ENCODE measurements at regions not wholly inside any gene's neighbourhood (a gene's known extent, or its start where the extent isn't known, plus 50 kb on each side); places are given as distances from the start of the nearest gene placed in this dataset.

DNA sequence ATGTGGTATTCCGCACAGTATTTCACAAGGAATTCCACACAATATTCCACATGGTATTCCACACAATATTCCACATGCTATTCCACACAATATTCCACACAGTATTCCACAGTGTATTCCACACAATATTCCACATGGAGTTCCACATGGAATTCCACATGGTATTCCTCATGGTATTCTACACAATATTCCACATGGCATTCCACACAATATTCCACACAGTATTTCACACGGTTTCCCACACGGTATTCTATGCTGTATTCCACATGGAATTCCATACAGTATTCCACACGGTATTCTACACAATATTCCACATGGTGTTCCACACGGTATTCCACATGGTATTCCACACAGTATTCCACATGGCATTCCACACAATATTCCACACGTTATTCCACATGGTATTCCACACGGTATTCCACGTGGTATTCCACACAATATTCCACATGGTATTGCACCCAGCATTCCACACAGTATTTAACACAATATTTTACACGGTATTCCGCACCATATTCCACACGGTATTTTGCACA lies 137.3 kb upstream of the CHST15 start:
- no peak for DNase-seq (ENCODE audit: low read depth)
- TF ChIP-seq, protein P1, sequence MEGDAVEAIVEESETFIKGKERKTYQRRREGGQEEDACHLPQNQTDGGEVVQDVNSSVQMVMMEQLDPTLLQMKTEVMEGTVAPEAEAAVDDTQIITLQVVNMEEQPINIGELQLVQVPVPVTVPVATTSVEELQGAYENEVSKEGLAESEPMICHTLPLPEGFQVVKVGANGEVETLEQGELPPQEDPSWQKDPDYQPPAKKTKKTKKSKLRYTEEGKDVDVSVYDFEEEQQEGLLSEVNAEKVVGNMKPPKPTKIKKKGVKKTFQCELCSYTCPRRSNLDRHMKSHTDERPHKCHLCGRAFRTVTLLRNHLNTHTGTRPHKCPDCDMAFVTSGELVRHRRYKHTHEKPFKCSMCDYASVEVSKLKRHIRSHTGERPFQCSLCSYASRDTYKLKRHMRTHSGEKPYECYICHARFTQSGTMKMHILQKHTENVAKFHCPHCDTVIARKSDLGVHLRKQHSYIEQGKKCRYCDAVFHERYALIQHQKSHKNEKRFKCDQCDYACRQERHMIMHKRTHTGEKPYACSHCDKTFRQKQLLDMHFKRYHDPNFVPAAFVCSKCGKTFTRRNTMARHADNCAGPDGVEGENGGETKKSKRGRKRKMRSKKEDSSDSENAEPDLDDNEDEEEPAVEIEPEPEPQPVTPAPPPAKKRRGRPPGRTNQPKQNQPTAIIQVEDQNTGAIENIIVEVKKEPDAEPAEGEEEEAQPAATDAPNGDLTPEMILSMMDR (IDR thresholded peaks at IDR 0.05; ENCODE audit: control insufficient read depth, extremely low read depth, insufficient read depth): no peak
- H3K4me3 ChIP-seq (ENCODE audit: low read depth, low read length): no peak overlapping the region

DNA sequence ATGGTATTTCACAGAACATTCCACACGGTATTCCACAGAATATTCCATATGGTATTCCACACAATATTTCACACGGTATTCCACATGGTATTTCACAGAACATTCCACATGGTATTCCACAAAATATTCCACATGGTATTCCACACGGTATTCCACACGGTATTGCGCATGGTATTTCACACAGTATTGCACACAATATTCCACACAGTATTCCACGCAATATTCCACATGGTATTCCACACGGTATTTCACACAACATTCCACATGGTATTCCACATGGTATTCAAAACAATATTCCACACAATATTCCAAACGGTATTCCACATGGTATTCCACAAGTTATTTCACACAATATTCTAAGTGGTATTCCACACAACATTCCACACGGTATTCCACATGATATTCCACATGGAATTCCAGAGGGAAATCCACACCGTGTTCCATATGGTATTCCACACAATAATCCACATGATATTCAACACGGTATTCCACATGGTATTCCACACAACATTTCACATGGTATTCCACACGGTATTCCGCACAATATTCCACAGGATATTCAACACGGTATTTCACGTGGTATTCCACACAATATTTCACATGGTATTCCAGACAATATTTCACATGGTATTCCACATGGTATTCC lies 136.7 kb upstream of the CHST15 start:
- TF ChIP-seq, protein P1 (IDR thresholded peaks at IDR 0.05; ENCODE audit: control insufficient read depth, extremely low read depth, insufficient read depth): no peak
- no peak for DNase-seq (ENCODE audit: low read depth)
- H3K4me3 ChIP-seq (ENCODE audit: low read depth, low read length): no peak overlapping the region

DNA sequence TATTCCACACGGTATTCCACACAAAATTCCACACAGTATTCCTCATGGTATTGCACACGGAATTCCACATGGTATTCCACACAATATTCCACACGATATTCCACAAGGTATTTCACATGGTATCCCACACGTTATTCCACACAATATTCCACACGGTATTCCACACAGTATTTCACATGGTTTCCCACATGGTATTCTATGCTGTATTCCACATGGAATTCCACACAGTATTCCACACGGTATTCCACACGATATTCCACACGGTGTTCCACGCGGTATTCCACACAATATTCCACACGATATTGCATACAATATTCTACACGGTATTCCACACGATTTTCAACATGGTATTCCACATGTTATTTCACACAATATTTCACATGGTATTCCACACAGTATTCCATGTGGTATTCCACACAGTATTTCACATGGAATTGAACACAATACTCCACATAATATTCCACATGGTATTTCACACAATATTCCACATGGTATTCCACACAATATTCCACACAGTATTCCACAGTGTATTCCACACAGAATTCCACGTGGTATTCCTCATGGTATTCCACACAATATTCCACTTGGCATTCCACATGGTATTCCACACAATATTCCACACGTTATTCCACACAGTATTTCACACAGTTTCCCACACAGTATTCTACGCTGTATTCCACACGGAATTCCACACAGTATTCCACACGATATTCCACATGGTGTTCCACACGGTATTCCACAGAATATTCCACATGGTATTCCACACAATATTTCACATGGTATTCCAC lies 136.0 kb upstream of the CHST15 start:
- DNase-seq (ENCODE audit: low read depth): no peak
- TF ChIP-seq, protein P1 (IDR thresholded peaks at IDR 0.05; ENCODE audit: control insufficient read depth, extremely low read depth, insufficient read depth): no peak
- no peak overlapping the region for H3K4me3 ChIP-seq (ENCODE audit: low read depth, low read length)

DNA sequence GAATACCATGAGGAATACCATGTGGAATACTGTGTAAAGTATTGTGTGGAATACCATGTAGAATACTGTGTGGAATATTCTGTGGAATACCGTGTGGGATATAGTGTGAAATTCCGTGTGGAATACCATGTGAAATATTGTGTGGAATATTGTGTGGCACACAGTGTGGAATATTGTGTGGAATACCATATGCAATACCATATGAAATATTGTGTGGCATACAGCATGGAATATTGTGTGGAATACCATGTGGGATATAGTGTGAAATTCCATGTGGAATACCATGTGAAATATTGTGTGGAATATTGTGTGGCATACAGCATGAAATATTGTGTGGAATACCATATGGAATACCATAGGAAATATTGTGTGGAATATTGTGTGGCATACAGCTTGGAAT lies 135.1 kb upstream of the CHST15 start:
- TF ChIP-seq, protein P1 (IDR thresholded peaks at IDR 0.05; ENCODE audit: control insufficient read depth, extremely low read depth, insufficient read depth): no peak
- DNase-seq (ENCODE audit: low read depth): no peak
- no peak overlapping the region for H3K4me3 ChIP-seq (ENCODE audit: low read depth, low read length)

DNA sequence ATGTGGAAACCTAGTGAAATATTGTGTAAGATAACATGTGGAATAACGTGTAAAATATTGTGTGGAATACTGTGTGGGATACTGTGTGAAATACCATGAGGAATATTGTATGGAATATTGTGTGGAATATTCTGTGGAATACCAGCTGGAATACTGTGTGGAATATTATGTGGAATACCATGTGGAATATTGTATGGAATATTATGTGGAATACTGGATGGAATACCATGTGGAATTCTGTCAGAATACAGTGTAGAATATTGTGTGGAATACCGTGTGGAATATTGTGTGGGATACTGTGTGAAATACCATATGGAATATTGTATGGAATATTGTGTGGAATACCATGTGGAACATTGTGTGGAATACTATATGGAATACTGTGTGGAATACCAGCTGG lies 134.6 kb upstream of the CHST15 start:
- no peak overlapping the region for H3K4me3 ChIP-seq (ENCODE audit: low read depth, low read length)
- TF ChIP-seq, protein P1 (IDR thresholded peaks at IDR 0.05; ENCODE audit: control insufficient read depth, extremely low read depth, insufficient read depth): no peak
- DNase-seq (ENCODE audit: low read depth): no peak

DNA sequence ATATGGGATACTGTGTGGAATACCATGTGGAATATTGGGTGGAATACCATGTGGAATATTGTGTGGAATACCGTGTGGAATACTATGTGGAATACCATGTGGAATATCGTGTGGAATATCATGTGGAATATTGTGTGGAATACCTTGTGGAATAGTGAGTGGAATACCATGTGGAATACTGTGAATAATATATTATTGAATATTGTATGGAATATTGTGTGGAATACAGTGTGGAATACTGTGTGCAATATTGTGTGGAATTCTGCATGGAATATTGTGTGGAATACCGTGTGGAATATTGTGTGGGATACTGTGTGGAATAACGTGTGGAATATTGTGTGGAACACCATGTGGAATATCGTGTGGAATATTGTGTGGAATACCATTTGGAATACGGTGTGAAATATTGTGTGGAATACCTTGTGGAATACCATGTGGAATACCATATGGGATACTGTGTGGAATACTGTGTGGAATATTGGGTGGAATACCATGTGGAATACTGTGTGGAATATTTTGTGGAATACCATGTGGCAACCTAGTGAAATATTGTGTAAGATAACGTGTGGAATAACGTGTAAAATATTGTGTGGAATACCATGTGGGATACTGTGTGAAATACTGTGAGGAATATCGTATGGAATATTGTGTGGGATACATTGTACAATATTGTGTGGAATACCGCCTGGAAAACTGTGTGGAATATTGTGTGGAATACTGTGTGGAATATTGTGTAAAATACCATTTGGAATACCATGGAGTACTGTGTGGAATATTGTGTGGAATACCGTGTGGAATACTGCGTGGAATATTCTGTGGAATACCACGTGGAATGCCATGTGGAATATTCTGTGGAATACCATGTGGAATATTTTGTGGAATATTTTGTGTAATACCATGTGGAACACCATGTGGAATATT lies 133.9 kb upstream of the CHST15 start:
- H3K4me3 ChIP-seq (ENCODE audit: low read depth, low read length): no peak overlapping the region
- TF ChIP-seq, protein P1 (IDR thresholded peaks at IDR 0.05; ENCODE audit: control insufficient read depth, extremely low read depth, insufficient read depth): no peak
- no peak for DNase-seq (ENCODE audit: low read depth)
